ENCODE measurements at regions not wholly inside any gene's neighbourhood (a gene's known extent, or its start where the extent isn't known, plus 50 kb on each side); places are given as distances from the start of the nearest gene placed in this dataset.

GRCh38 chrX:40968180-40968579 is 117.1 kb upstream of the USP9X start:
- no peak overlapping the region for H3K4me3 ChIP-seq (ENCODE audit: extremely low read depth in 1 of 4, insufficient read depth in 2 of 4, low read depth in 3 of 4, low read length in 4 of 4)
- H3K79me2 ChIP-seq (ENCODE audit: control insufficient read depth in 1 of 2, insufficient read depth in 2 of 2, low read length in 2 of 2): no peaks in the 10 kb centered on the region
- H2BK15ac ChIP-seq (ENCODE audit: low read length): no peak overlapping the region
- ChIA-PET POLR2A (ENCODE audit: partially characterized antibody) (no interaction called here), CTCF (ENCODE audit: partially characterized antibody) (interaction anchor here (0.6 to 1.1 kb wide), 2 partner anchors 29 to 46 kb away, joined by 3 read pairs; no protein-coding TSS in a partner anchor)
- DNase-seq (ENCODE audit: low read depth in 1 of 2, low spot score in 2 of 2) (no peak), FAIRE-seq (no peak)
- H4K8ac ChIP-seq (ENCODE audit: extremely low read depth, insufficient read depth, low read length): no peak overlapping the region
- TF ChIP-seq RFX5 (IDR thresholded peaks at IDR 0.05; ENCODE audit: borderline replicate concordance, low read depth, low read length) (no peak), POU5F1 (IDR thresholded peaks at IDR 0.05; ENCODE audit: low read depth, low read length) (no peak), MAFK (IDR thresholded peaks at IDR 0.05; ENCODE audit: low read depth, low read length) (no peak), JUND (IDR thresholded peaks at IDR 0.05; ENCODE audit: low read length) (no peak), TBP (IDR thresholded peaks at IDR 0.05; ENCODE audit: low read depth, low read length) (no peak), CBX8 (IDR thresholded peaks at IDR 0.05; ENCODE audit: borderline replicate concordance, low read depth, low read length) (no peak), KDM4A (IDR thresholded peaks at IDR 0.05; ENCODE audit: low read depth, low read length, severe bottlenecking) (no peak), SIRT6 (IDR thresholded peaks at IDR 0.05; ENCODE audit: low read length) (no peak), CHD1 (IDR thresholded peaks at IDR 0.05; ENCODE audit: low read depth, low read length) (no peak), CREB1 (IDR thresholded peaks at IDR 0.05) (no peak), ASH2L (IDR thresholded peaks at IDR 0.05; ENCODE audit: low read length) (no peak), KDM1A (IDR thresholded peaks at IDR 0.05; ENCODE audit: borderline replicate concordance, low read length) (no peak), SUZ12 (IDR thresholded peaks at IDR 0.05; ENCODE audit: low read length) (no peak), POLR2A (IDR thresholded peaks at IDR 0.05; ENCODE audit: control extremely low read depth in 1 of 2, low read depth in 2 of 2, low read length in 2 of 2) (no peak), HDAC6 (IDR thresholded peaks at IDR 0.05; ENCODE audit: low read depth, low read length) (no peak), TAF7 (optimal IDR thresholded peaks at IDR 0.05; ENCODE audit: borderline replicate concordance, low read depth, low read length) (no peak)
- no peak overlapping the region for H3K4ac ChIP-seq (replicated peaks; ENCODE audit: insufficient read length, low read depth, low read length)
- no peak overlapping the region for H3K23ac ChIP-seq (ENCODE audit: insufficient read length)
- H4K5ac ChIP-seq (ENCODE audit: insufficient read length, low read depth, low read length): no peak overlapping the region
- 96% methylated on average over 7 of the region's 7 CpGs; no CpG with 5 or more reads in 1 of the 2 experiments for WGBS, 2 experiments (ENCODE audit: extremely low coverage in 1 of 2, insufficient coverage in 1 of 2, insufficient read length in 1 of 2, insufficient replicate concordance in 2 of 2, low coverage in 1 of 2, low lambda C conversion rate in 2 of 2, missing lambda C conversion rate in 1 of 2)
- H4K20me1 ChIP-seq (replicated peaks in 1 of 2; ENCODE audit: control insufficient read depth in 1 of 2, insufficient read depth in 2 of 2, low read length in 2 of 2): no peaks in the 10 kb centered on the region
- H2AFZ ChIP-seq (ENCODE audit: low read length): no peak overlapping the region
- H4K91ac ChIP-seq (replicated peaks; ENCODE audit: insufficient read length, low read length): no peak overlapping the region
- no peak overlapping the region for H2AK5ac ChIP-seq (ENCODE audit: low read depth, low read length)
- H2BK20ac ChIP-seq (ENCODE audit: low read length): no peak overlapping the region
- no peak overlapping the region for H3K56ac ChIP-seq (replicated peaks; ENCODE audit: insufficient read length, low read depth, low read length)
- H2BK5ac ChIP-seq (ENCODE audit: low read depth, low read length): no peak overlapping the region
- H3K9ac ChIP-seq (replicated peaks in 1 of 4; ENCODE audit: extremely low read depth in 1 of 4, low read depth in 3 of 4, low read length in 3 of 4): no peak overlapping the region
- no peak overlapping the region for H3K4me2 ChIP-seq (ENCODE audit: insufficient read depth in 1 of 2, low read depth in 2 of 2, low read length in 2 of 2)
- no peaks in the 10 kb centered on the region for H3K23me2 ChIP-seq (ENCODE audit: low read depth, low read length)
- H3K18ac ChIP-seq (ENCODE audit: extremely low read depth, low read length): no peak overlapping the region
- H3K36me3 ChIP-seq (ENCODE audit: control insufficient read depth in 2 of 4, insufficient read depth in 4 of 4, low read length in 3 of 4): no peaks in the 10 kb centered on the region
- no peak overlapping the region for H2BK120ac ChIP-seq (replicated peaks; ENCODE audit: low read depth, low read length)
- no peaks in the 10 kb centered on the region for H3K4me1 ChIP-seq (replicated peaks in 1 of 4; ENCODE audit: control insufficient read depth in 3 of 4, insufficient read depth in 4 of 4, low read length in 3 of 4)
- peaks cover 4 to 5% of the 10 kb centered on the region in 2 experiments; a peak in 1 of 4 replicates for H3K9me3 ChIP-seq (ENCODE audit: insufficient read depth in 2 of 2, low read depth in 1 of 2, low read length in 1 of 2)
- no peaks in the 10 kb centered on the region for H3K79me1 ChIP-seq (ENCODE audit: low read depth, low read length)
- H3K27ac ChIP-seq (ENCODE audit: low read depth, low read length): no peak overlapping the region
- no peaks in the 10 kb centered on the region for H3K27me3 ChIP-seq (replicated peaks in 1 of 4; ENCODE audit: control insufficient read depth in 3 of 4, extremely low read depth in 1 of 4, insufficient read depth in 3 of 4, low read length in 3 of 4)
- no peak overlapping the region for H2BK12ac ChIP-seq (ENCODE audit: low read depth, low read length)
- H3K14ac ChIP-seq (ENCODE audit: insufficient read length): no peak overlapping the region

Measured in H1 (cell line).